HUDEP-2 (cell line): ENCODE measurements at regions not wholly inside any gene's neighbourhood (a gene's known extent, or its start where the extent isn't known, plus 50 kb on each side); places are given as distances from the start of the nearest gene placed in this dataset.
"Not testable (repeated sequence)": the region's sequence is repeated elsewhere in the genome, so short reads cannot be mapped to it uniquely, and the experiment has no call there.

ENCODE experiments used
- DNase-seq, 76 experiments: peaks; one replicate each; lab custom pipeline; 2025; ENCODE audit not compliant: unreplicated experiment in 76 of 76; lab: John Stamatoyannopoulos, UW

- DNase-seq, result no peak
These were observed 63.0 kb downstream of the HOXA1 start for GRCh38 chr7:27032839-27033238.

- no peak for DNase-seq
These were observed 64.3 kb downstream of the HOXA1 start for GRCh38 chr7:27031289-27032172.

- no peak for DNase-seq
These were observed 65.3 kb downstream of the HOXA1 start for GRCh38 chr7:27030393-27031050.

- no peak for DNase-seq
These were observed 70.5 kb downstream of the HOXA1 start for GRCh38 chr7:27025270-27025669.

- no peak for DNase-seq
These were observed 85.7 kb downstream of the HOXA1 start for GRCh38 chr7:27010068-27010467.

GRCh38 chr7:27000496-27000895 lies 95.3 kb downstream of the HOXA1 start:
- peak in 10 of 76 experiments; percentile 2 to 28 (median 14) for DNase-seq

GRCh38 chr7:26998284-26998683 lies 97.5 kb downstream of the HOXA1 start:
- not testable (repeated sequence) for DNase-seq

GRCh38 chr7:26995666-26996065 lies 100.1 kb downstream of the HOXA1 start:
- DNase-seq, result no peak

GRCh38 chr7:26993816-26994810 lies 101.7 kb downstream of the HOXA1 start:
- DNase-seq, result no peak

GRCh38 chr7:26992670-26993069 lies 103.1 kb downstream of the HOXA1 start:
- DNase-seq, result no peak

- no peak for DNase-seq
These were observed 104.0 kb downstream of the HOXA1 start for GRCh38 chr7:26991796-26992195.

- no peak for DNase-seq
These were observed 105.7 kb downstream of the HOXA1 start for GRCh38 chr7:26989897-26990670.

GRCh38 chr7:26988836-26989374 lies 106.9 kb downstream of the HOXA1 start:
- DNase-seq, result no peak

- no peak for DNase-seq
These were observed 108.5 kb downstream of the HOXA1 start for GRCh38 chr7:26987338-26987737.

GRCh38 chr7:26978146-26978545 lies 113.8 kb upstream of the SKAP2 start:
- DNase-seq, result no peak

- DNase-seq, result no peak
These were observed 112.5 kb upstream of the SKAP2 start for GRCh38 chr7:26976840-26977239.

- DNase-seq, result not testable (repeated sequence)
These were observed 107.5 kb upstream of the SKAP2 start for GRCh38 chr7:26971924-26972323.

- DNase-seq, result no peak
These were observed 101.3 kb upstream of the SKAP2 start for GRCh38 chr7:26965724-26966123.

GRCh38 chr7:26964156-26964808 lies 99.9 kb upstream of the SKAP2 start:
- no peak for DNase-seq
